HepG2 (cell line): ENCODE measurements at regions not wholly inside any gene's neighbourhood (a gene's known extent, or its start where the extent isn't known, plus 50 kb on each side); places are given as distances from the start of the nearest gene placed in this dataset.

Experiments
- ATAC-seq: fragments of 200-7000 bp; cut with Tn5 transposase; 3 replicates; pipeline ENCODE4 v1.9.1; 2020; ENCODE audit warnings: mild to moderate bottlenecking, moderate library complexity
- BruUV-seq: library from RNA; stranded (reverse); fragments of 400-500 nt; replicated peaks from 2 replicates; lab custom pipeline; 2021; lab: Mats Ljungman, UMichigan
- CTCF ChIA-PET: fragments of 300-600 bp; formaldehyde crosslinking; extraction: SDS; loops from one replicate; lab custom pipeline; 2021; ENCODE audit warnings: low total read pairs, inconsistent platforms, low intra/inter-chr PET ratio; lab: Yijun Ruan, JAX
- POLR2A ChIA-PET: fragments of 350-600 bp; sonication (Branson Sonifier 250); formaldehyde crosslinking; loops from one replicate; lab custom pipeline; 2020; ENCODE audit warnings: antibody characterized with exemption, inconsistent platforms; lab: Yijun Ruan, JAX
- DNase-seq: peaks from one replicate; pipeline ENCODE4 v3.0.0-alpha.2; 2015; ENCODE audit warnings: low spot score
- FAIRE-seq: peaks from 3 replicates; lab custom pipeline; 2011; peaks lifted over from hg19 to GRCh38; lab: Jason Lieb, UNC
- H2AFZ ChIP-seq: one replicate; pipeline ENCODE4 v1.6.1; 2011; ENCODE audit warnings: low read length, inconsistent platforms
- H3K27ac ChIP-seq: fragments of 300-600 bp; 3 replicates; pipeline ENCODE4 v1.8.0; 2011; ENCODE audit warnings: mixed run types, mild to moderate bottlenecking, mixed read lengths, low read length, inconsistent platforms; ENCODE audit not compliant: insufficient read depth; ENCODE audit errors: extremely low read length
- H3K27me3 ChIP-seq, 2 experiments: fragments of 200-600 bp in 1 of 2; 2 replicates in 1 of 2; 3 replicates in 1 of 2; pipeline versions ENCODE4 v1.6.0 to v1.8.0; 2011; ENCODE audit warnings: low read length in 2 of 2, mild to moderate bottlenecking in 2 of 2, moderate library complexity in 2 of 2, inconsistent platforms in 1 of 2; ENCODE audit not compliant: insufficient read depth in 2 of 2, control insufficient read depth in 1 of 2
- H3K36me3 ChIP-seq, 2 experiments: fragments of 200-600 bp in 1 of 2; replicated peaks in 1 of 2; 2 replicates in 1 of 2; 3 replicates in 1 of 2; pipeline versions ENCODE4 v1.5.1 to v1.8.0; 2011; ENCODE audit warnings: low read length in 2 of 2, inconsistent platforms in 1 of 2; ENCODE audit not compliant: insufficient read depth in 2 of 2, control insufficient read depth in 1 of 2
- H3K4me1 ChIP-seq: 2 replicates; pipeline ENCODE4 v1.5.1; 2012; ENCODE audit warnings: low read length, inconsistent platforms; ENCODE audit not compliant: insufficient read depth
- H3K4me2 ChIP-seq: 2 replicates; pipeline ENCODE4 v1.6.0; 2011; ENCODE audit warnings: low read depth, low read length, inconsistent platforms
- H3K4me3 ChIP-seq, 3 experiments: fragments of 200-600 bp in 1 of 3; sonication (generic), shearing (Covaris generic) in 1 of 3; replicated peaks in 1 of 3; 2 replicates each; pipeline ENCODE4 v1.5.1; 2011 to 2016; ENCODE audit warnings: low read length in 3 of 3, inconsistent platforms in 2 of 3, low read depth in 2 of 3, mild to moderate bottlenecking in 2 of 3, control low read depth in 1 of 3, mixed read lengths in 1 of 3; ENCODE audit not compliant: insufficient read depth in 1 of 3
- H3K79me2 ChIP-seq: one replicate; pipeline ENCODE4 v1.6.1; 2011; ENCODE audit warnings: low read length, inconsistent platforms; ENCODE audit not compliant: insufficient read depth
- H3K9ac ChIP-seq: 2 replicates; pipeline ENCODE4 v1.6.0; 2011; ENCODE audit warnings: mild to moderate bottlenecking, low read depth, low read length, inconsistent platforms; ENCODE audit not compliant: insufficient read depth
- H3K9me3 ChIP-seq: 2 replicates; pipeline ENCODE4 v1.5.1; 2012; ENCODE audit warnings: mild to moderate bottlenecking, low read length
- H4K20me1 ChIP-seq: 2 replicates; pipeline ENCODE4 v1.6.0; 2011; ENCODE audit warnings: inconsistent platforms, mild to moderate bottlenecking, low read length, moderate library complexity; ENCODE audit not compliant: insufficient read depth
- ATRX ChIP-seq: sonication (generic); formaldehyde crosslinking; IDR thresholded peaks from 2 replicates; pipeline ENCODE4 v1.4.0; 2020; ENCODE audit warnings: missing genetic modification reagents, borderline replicate concordance
- HMG20B ChIP-seq: conservative IDR thresholded peaks from 2 replicates; pipeline ENCODE4 v1.6.1; 2016; ENCODE audit warnings: missing genetic modification reagents, missing compliant biosample characterization
- MAF1 ChIP-seq: sonication (generic); formaldehyde crosslinking; IDR thresholded peaks from 2 replicates; pipeline ENCODE4 v1.5.0; 2020; ENCODE audit warnings: missing genetic modification reagents, borderline replicate concordance
- MTA3 ChIP-seq: sonication (generic); formaldehyde crosslinking; IDR thresholded peaks from 2 replicates; pipeline ENCODE4 v1.4.0; 2020; ENCODE audit warnings: missing genetic modification reagents
- NBN ChIP-seq: fragments of 450-650 bp; conservative IDR thresholded peaks from 2 replicates; pipeline ENCODE4 v1.6.1; 2017
- NFATC3 ChIP-seq: sonication (generic); formaldehyde crosslinking; IDR thresholded peaks from 2 replicates; pipeline ENCODE4 v1.5.1; 2020; ENCODE audit warnings: mild to moderate bottlenecking, missing genetic modification reagents
- PRMT3 ChIP-seq: sonication (generic); formaldehyde crosslinking; IDR thresholded peaks from 2 replicates; pipeline ENCODE4 v1.8.1; 2022; ENCODE audit warnings: low read depth, mild to moderate bottlenecking, moderate library complexity, missing genetic modification reagents, borderline replicate concordance
- RAD21 ChIP-seq: fragments of 450-650 bp; formaldehyde crosslinking; IDR thresholded peaks from 2 replicates; pipeline ENCODE4 v1.5.0; 2020; ENCODE audit warnings: mild to moderate bottlenecking
- SAFB2 ChIP-seq: sonication (generic); formaldehyde crosslinking; IDR thresholded peaks from 2 replicates; pipeline ENCODE4 v1.5.1; 2020; ENCODE audit warnings: missing genetic modification reagents, low read depth, mild to moderate bottlenecking, borderline replicate concordance
- ZBTB3 ChIP-seq: sonication (generic); formaldehyde crosslinking; IDR thresholded peaks from 2 replicates; pipeline ENCODE4 v1.4.0; 2020; ENCODE audit warnings: low read depth, mild to moderate bottlenecking, moderate library complexity, missing genetic modification reagents, borderline replicate concordance
- ZKSCAN8 ChIP-seq: IDR thresholded peaks from 2 replicates; pipeline ENCODE4 v1.6.1; 2016; ENCODE audit warnings: borderline replicate concordance, missing genetic modification reagents, missing compliant biosample characterization
- ZNF331 ChIP-seq: sonication (generic); formaldehyde crosslinking; IDR thresholded peaks from 2 replicates; pipeline ENCODE4 v1.4.0; 2020; ENCODE audit warnings: missing genetic modification reagents
- ZNF337 ChIP-seq: sonication (generic); formaldehyde crosslinking; IDR thresholded peaks from 2 replicates; pipeline ENCODE4 v1.5.1; 2020; ENCODE audit warnings: missing genetic modification reagents, low read depth, mild to moderate bottlenecking, borderline replicate concordance
- ZNF343 ChIP-seq: sonication (generic); formaldehyde crosslinking; IDR thresholded peaks from 2 replicates; pipeline ENCODE4 v1.4.0; 2020; ENCODE audit warnings: mild to moderate bottlenecking, missing genetic modification reagents
- ZSCAN21 ChIP-seq: sonication (generic); formaldehyde crosslinking; IDR thresholded peaks from 2 replicates; pipeline ENCODE4 v1.8.0; 2022; ENCODE audit warnings: mild to moderate bottlenecking, missing genetic modification reagents, moderate library complexity, borderline replicate concordance
- WGBS: methylation state at CpG from one replicate; pipeline ENCODE4 v1.1.6; 2017; ENCODE audit warnings: low lambda C conversion rate; 5-methylcytosine and 5-hydroxymethylcytosine counted together
- in situ Hi-C: cut with HindIII; loops from 2 replicates; pipeline ENCODE4 v1.10.0; 2017; ENCODE audit warnings: low pct_unique_long_range_greater_than_20kb; ENCODE audit not compliant: extremely low pct_ligation_motif_present
- intact Hi-C: fragments of 100-400 bp; cut with micrococcal nuclease; formaldehyde crosslinking; loops from one replicate; pipeline ENCODE4 v1.10.0; 2022; ENCODE audit not compliant: unreplicated experiment
- TF ChIP-seq, protein P1 (sequence below): sonication (generic); formaldehyde crosslinking; IDR thresholded peaks from 2 replicates; pipeline ENCODE4 v1.4.0; 2020; ENCODE audit warnings: missing genetic modification reagents
- TF ChIP-seq, protein P2 (sequence below), 2 experiments: sonication (generic) in 1 of 2; formaldehyde crosslinking in 1 of 2; IDR thresholded peaks; 2 replicates each; pipeline versions ENCODE4 v1.4.0 to v1.6.1; 2018 to 2020; ENCODE audit warnings: missing genetic modification reagents in 2 of 2, borderline replicate concordance in 1 of 2, low read depth in 1 of 2, mild to moderate bottlenecking in 1 of 2, missing biosample characterization in 1 of 2
- TF ChIP-seq, protein P3 (sequence below): sonication (generic); formaldehyde crosslinking; IDR thresholded peaks from 2 replicates; pipeline ENCODE4 v1.8.1; 2023; ENCODE audit warnings: mild to moderate bottlenecking, missing genetic modification reagents
- TF ChIP-seq, protein P4 (sequence below): sonication (generic); formaldehyde crosslinking; IDR thresholded peaks from 2 replicates; pipeline ENCODE4 v1.4.0; 2020; ENCODE audit warnings: missing genetic modification reagents, low read depth, mild to moderate bottlenecking, borderline replicate concordance

DNA sequence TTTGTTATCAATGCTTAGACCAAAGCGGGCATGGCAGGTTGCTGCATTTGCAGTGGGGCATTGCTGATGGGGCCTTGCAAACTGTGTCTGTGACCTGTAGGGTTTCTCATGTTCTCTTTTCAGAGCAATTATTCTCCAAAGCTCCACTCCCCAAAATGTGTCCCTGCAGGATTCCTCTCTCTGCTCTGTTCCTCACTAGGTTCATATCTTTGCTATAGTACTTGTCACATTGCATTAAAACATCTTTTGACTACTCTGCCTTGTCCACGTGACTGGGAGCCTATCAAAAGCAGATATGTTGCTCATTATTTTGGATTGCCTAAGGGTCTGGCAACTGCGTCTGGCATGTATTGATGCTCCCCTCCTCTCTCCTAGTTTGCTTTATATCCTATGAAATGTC lies 177.7 kb upstream of the MID1 start:
- Histone ChIP-seq H3K27ac (no peak overlapping the region), H3K9me3 (no peaks in the 10 kb centered on the region), H3K9ac (no peak overlapping the region), H3K4me1 (no peaks in the 10 kb centered on the region), H3K4me2 (no peak overlapping the region), H3K36me3 (no peaks in the 10 kb centered on the region), H3K4me3 (no peak overlapping the region), H2AFZ (no peak overlapping the region), H4K20me1 (no peaks in the 10 kb centered on the region), H3K27me3 (no peaks in the 10 kb centered on the region), H3K79me2 (no peaks in the 10 kb centered on the region)
- FAIRE-seq (no peak), DNase-seq (no peak), ATAC-seq (no peak)
- no TSS peak for BruUV-seq
- ChIA-PET POLR2A (no interaction called here), CTCF (no interaction called here)
- in situ Hi-C loops = no loop called here
- no peak for TF ChIP-seq MAF1 (CRISPR knock-in tag)
- TF ChIP-seq, protein P1, sequence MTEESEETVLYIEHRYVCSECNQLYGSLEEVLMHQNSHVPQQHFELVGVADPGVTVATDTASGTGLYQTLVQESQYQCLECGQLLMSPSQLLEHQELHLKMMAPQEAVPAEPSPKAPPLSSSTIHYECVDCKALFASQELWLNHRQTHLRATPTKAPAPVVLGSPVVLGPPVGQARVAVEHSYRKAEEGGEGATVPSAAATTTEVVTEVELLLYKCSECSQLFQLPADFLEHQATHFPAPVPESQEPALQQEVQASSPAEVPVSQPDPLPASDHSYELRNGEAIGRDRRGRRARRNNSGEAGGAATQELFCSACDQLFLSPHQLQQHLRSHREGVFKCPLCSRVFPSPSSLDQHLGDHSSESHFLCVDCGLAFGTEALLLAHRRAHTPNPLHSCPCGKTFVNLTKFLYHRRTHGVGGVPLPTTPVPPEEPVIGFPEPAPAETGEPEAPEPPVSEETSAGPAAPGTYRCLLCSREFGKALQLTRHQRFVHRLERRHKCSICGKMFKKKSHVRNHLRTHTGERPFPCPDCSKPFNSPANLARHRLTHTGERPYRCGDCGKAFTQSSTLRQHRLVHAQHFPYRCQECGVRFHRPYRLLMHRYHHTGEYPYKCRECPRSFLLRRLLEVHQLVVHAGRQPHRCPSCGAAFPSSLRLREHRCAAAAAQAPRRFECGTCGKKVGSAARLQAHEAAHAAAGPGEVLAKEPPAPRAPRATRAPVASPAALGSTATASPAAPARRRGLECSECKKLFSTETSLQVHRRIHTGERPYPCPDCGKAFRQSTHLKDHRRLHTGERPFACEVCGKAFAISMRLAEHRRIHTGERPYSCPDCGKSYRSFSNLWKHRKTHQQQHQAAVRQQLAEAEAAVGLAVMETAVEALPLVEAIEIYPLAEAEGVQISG (CRISPR knock-in tag) = no peak
- no peak for TF ChIP-seq HMG20B
- TF ChIP-seq, protein P2, sequence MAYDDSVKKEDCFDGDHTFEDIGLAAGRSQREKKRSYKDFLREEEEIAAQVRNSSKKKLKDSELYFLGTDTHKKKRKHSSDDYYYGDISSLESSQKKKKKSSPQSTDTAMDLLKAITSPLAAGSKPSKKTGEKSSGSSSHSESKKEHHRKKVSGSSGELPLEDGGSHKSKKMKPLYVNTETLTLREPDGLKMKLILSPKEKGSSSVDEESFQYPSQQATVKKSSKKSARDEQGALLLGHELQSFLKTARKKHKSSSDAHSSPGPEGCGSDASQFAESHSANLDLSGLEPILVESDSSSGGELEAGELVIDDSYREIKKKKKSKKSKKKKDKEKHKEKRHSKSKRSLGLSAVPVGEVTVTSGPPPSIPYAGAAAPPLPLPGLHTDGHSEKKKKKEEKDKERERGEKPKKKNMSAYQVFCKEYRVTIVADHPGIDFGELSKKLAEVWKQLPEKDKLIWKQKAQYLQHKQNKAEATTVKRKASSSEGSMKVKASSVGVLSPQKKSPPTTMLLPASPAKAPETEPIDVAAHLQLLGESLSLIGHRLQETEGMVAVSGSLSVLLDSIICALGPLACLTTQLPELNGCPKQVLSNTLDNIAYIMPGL (CRISPR knock-in tag; IDR thresholded peaks at IDR 0.05; ENCODE audit: borderline replicate concordance in 1 of 2, low read depth in 1 of 2) = no peak
- TF ChIP-seq MTA3 (CRISPR knock-in tag) = no peak
- TF ChIP-seq ZBTB3 (CRISPR knock-in tag) = no peak
- no peak for TF ChIP-seq ZSCAN21 (CRISPR knock-in tag)
- no peak for TF ChIP-seq NBN
- no peak for TF ChIP-seq PRMT3 (CRISPR knock-in tag)
- no peak for TF ChIP-seq RAD21 (CRISPR knock-in tag)
- TF ChIP-seq, protein P3, sequence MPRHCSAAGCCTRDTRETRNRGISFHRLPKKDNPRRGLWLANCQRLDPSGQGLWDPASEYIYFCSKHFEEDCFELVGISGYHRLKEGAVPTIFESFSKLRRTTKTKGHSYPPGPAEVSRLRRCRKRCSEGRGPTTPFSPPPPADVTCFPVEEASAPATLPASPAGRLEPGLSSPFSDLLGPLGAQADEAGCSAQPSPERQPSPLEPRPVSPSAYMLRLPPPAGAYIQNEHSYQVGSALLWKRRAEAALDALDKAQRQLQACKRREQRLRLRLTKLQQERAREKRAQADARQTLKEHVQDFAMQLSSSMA = no peak
- TF ChIP-seq ZNF331 = no peak
- no peak for TF ChIP-seq ZKSCAN8
- TF ChIP-seq NFATC3 (CRISPR knock-in tag) = no peak
- TF ChIP-seq ATRX (CRISPR knock-in tag) = no peak
- TF ChIP-seq ZNF343 (CRISPR knock-in tag) = no peak
- TF ChIP-seq, protein P4, sequence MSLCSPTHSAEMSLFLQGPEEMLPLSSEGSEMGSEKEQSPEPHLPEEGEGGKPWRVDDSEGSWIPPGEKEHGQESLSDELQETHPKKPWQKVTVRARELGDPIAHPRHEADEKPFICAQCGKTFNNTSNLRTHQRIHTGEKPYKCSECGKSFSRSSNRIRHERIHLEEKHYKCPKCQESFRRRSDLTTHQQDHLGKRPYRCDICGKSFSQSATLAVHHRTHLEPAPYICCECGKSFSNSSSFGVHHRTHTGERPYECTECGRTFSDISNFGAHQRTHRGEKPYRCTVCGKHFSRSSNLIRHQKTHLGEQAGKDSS = no peak
- no peak for TF ChIP-seq SAFB2
- no peak for TF ChIP-seq ZNF337 (CRISPR knock-in tag)
- WGBS = 81% methylated on average over 3 of the region's 3 CpGs
- intact Hi-C loops = loop anchor here (10.0 kb wide), 1 partner anchor 307 kb away; no protein-coding TSS in a partner anchor
